ENCODE measurements at regions not wholly inside any gene's neighbourhood (a gene's known extent, or its start where the extent isn't known, plus 50 kb on each side); places are given as distances from the start of the nearest gene placed in this dataset.

DNA sequence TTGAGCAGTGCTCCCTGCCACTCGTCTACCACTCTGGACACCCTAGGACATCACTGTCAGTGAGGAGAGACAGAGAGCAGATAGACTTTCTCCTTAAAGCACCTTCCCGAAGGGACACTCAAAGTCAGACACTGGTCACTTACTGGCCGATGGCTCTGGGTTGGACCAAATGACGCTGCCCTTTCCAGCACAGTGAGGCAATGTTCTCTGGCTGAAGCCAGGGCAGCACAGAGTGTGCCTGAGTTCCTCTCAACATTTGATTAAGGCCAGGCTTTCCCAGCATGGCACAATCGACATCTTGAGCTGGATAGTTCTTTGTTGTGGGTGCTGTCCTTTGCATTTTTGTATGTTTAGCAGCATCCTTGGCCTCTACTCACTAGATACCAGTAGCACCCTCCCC, 206.2 kb downstream of the CSNK2A3 start:
- TF ChIP-seq POU6F1 (CRISPR knock-in tag; IDR thresholded peaks at IDR 0.05; ENCODE audit: borderline replicate concordance, low read depth) = no peak
- no peak for TF ChIP-seq TOX (CRISPR knock-in tag; IDR thresholded peaks at IDR 0.05; ENCODE audit: borderline replicate concordance)
- TF ChIP-seq, protein P1, sequence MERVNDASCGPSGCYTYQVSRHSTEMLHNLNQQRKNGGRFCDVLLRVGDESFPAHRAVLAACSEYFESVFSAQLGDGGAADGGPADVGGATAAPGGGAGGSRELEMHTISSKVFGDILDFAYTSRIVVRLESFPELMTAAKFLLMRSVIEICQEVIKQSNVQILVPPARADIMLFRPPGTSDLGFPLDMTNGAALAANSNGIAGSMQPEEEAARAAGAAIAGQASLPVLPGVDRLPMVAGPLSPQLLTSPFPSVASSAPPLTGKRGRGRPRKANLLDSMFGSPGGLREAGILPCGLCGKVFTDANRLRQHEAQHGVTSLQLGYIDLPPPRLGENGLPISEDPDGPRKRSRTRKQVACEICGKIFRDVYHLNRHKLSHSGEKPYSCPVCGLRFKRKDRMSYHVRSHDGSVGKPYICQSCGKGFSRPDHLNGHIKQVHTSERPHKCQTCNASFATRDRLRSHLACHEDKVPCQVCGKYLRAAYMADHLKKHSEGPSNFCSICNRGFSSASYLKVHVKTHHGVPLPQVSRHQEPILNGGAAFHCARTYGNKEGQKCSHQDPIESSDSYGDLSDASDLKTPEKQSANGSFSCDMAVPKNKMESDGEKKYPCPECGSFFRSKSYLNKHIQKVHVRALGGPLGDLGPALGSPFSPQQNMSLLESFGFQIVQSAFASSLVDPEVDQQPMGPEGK (CRISPR knock-in tag; IDR thresholded peaks at IDR 0.05; ENCODE audit: borderline replicate concordance) = no peak
- no peak for TF ChIP-seq BACH2 (CRISPR knock-in tag; IDR thresholded peaks at IDR 0.05; ENCODE audit: borderline replicate concordance)
- no peak for TF ChIP-seq SNAI2 (CRISPR knock-in tag; IDR thresholded peaks at IDR 0.05)
- TF ChIP-seq ARNTL (CRISPR knock-in tag; IDR thresholded peaks at IDR 0.05; ENCODE audit: borderline replicate concordance, low read depth) = no peak

Data from SK-N-SH treated with all-trans-retinoic acid at 6 μM for 48 hours (cell line).